NCI-H82 treated with DMSO at 0.1 percent for 48 hours (cell line): ENCODE measurements at regions not wholly inside any gene's neighbourhood (a gene's known extent, or its start where the extent isn't known, plus 50 kb on each side); places are given as distances from the start of the nearest gene placed in this dataset.
A peak's percentile ranks its signal among the peaks of the same experiment; 100 is the strongest.
"Not testable (repeated sequence)": the region's sequence is repeated elsewhere in the genome, so short reads cannot be mapped to it uniquely, and the experiment has no call there.

Experiments used
- DNase-seq: peaks from one replicate; lab custom pipeline; 2025; ENCODE audit not compliant: unreplicated experiment; lab: John Stamatoyannopoulos, UW

DNA sequence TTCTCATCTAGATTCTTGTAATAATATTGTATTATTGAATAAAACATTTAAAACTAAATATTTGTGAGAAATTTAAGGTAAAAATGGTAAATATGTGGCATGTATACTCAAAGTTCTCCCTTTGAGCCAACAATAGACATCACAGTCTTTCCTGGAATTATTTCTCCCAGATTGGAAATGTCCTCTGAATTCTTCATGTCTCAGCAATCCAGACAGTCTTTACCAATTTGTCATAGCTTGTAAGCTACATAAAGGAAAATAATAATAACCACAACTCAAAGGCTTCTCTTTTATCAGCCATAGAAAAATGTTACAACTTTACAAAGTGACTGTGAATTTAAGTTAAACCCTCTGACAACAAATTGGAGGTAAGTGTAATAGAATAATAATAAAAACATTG, 784.9 kb downstream of the EPHA4 start:
- DNase-seq, result no peak

DNA sequence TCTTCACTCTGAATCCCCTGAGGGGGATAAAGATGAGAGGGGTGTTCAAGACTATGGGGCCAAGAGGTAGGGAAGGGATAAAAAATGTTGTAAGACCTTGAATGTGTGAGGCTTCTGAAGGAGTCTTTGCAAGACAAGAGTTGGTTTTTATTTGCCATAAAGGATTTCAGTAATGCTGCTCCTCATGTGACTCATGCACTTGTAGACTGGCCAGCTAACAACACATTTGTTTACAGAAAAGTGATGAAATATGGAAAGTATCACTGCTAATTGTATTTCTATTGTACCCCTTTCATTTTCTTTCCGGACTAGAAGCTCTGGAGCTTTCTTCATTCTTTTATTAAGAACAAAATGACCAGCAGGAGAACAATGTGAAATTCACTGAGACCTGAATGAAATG, 782.1 kb downstream of the EPHA4 start:
- no peak for DNase-seq

DNA sequence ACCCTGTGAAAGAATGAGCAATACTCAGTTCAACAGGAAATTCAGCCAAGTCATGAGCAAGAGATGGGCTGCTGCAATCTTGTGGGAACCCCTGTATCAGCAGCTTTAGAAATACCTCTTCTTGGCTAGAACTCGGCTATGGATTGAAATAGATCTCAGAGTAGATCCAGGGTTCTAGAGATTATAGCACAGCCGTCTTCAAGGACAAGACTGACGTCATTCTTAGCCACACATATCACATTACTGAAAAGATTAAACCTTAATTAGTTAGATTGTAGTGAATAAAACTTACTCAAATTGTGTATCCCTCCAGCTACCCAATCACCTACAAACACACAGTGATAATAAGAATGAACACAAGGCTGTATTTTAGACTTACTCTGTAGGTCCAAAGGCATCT, 776.4 kb downstream of the EPHA4 start:
- DNase-seq, result no peak

DNA sequence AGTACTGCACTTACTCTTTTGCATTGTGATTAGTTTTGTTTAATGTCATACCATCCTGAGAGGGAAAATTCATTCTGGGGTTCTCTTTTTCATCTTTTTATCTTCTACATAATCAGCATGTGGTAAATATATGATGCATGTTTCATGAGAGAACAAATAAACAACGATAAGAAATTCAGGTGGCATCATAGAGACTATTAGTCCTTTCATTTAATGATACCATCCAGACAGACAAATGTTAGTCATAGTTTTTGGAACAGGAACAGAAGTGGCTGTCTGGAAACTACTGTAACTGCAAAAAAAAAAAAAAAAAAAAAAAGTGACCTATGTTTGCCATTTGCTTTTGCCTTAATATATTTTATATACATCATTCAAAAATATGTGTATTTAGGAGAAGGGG, 761.0 kb downstream of the EPHA4 start:
- DNase-seq, result no peak

DNA sequence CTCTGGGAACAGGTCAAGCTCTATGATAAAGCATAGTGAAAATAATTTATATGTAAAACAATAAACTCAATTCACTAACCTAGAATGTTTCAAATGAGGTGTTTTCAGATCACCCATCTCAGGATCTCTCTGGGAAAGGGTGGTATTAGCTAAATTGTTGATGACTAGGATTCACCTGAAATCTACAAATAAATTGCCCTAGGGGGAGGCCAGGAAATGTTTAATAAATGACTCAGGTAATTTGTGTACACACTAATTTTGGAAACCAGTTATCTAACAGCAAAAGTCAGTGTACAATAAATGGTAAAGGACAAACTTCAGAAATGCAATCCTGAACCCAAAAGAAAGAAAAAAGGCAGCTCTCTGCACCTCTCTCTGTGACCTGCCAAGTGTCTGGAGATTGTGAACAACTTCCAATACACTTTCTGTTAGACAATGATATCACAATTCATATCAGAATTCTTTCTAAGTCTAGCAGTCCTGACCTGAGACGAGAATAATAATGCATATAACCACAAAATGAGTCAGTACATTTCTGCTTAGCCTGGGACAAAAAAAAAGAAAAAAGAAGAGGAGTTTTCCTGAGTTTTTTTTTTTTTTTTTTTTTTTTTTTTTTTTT, 760.0 kb downstream of the EPHA4 start:
- DNase-seq, result no peak

DNA sequence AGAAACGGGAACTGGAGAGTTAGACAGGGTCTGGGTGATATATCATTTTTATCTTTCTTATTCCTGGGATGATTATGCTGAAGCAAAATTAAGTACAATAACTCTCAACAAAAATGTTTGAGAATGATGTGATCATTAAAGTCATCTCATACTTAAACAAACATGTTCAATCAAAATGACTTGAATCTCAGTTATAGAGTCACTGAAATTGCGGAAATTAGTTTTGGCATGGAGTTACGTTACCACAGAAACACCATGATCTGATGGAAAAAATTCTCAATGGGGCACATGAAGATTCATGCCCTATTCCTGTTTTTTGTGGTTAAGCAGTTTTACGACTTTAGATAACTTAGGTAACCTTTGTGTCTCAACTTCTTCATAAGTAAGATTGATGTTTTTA, 757.7 kb downstream of the EPHA4 start:
- DNase-seq, result no peak

DNA sequence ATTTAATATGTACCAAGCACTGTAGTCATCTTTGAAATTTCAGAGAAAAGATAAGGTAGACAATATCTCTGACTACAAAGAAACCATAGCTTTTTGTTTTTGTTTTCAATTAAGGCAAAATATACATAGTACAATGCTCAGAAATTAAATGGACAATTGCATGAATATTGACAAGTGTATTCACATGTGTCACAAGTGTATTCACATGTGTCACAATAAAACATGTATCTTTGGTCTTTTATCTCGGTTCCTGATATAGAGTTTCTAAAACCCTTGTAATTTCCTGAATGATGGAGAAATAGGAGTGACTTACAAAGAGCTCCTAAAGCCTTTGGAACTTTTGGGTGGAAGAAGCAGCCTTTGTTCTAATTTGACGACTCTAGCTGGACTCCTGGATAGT, 756.4 kb downstream of the EPHA4 start:
- DNase-seq, result no peak

DNA sequence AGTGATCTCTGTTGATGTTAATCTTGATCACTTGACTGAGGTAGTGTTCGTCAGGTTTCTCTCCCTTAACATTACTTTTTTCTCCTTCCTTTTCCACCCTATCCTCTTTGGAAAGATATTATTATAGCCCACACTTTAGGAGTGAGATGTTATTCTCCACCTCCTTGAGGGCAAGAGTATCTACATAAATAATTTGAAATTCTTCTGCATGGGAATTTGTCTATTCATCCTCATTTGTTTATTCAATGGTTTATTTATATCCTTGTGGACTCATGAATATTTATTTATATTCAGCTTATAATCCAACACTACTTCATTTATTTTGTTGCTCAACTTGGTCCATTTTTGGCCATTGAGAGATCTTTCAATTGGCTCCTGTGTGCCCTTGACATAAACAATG, 750.4 kb downstream of the EPHA4 start:
- DNase-seq, result no peak

DNA sequence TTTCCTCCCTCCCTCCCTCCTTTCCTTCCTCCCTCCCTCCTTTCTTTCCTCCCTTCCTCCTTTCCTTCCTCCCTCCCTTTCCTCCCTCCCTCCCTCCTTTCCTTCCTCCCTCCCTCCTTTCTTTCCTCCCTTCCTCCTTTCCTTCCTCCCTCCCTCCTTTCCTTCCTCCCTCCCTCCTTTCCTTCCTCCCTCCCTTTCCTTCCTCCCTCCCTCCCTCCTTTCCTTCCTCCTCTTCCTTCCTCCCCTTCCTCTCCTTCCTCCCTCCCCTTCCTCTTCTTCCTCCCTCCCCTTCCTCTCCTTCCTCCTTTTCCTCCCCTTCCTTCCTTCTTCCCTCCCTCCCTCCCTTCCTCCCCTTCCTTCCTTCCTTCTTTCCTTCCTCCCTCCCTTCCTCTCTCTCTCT, 748.5 kb downstream of the EPHA4 start:
- not testable (repeated sequence) for DNase-seq

DNA sequence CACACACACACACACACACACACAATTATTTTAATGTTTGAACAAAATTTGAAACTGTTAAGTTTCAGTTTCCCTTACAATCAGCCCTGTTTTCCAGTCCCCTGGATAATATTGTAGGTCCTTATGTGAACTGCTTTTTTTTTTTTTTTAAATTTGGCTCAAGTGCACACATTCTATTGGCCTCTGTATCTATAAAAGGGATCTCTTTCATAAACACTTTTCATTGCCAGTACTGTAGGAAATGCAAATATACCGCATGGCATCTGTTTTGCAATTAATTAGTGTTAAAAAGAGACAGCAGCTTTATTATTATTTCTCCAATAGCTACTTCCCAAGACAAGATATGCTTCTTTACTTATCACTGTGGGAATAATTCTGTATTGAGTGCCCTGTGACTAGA, 738.7 kb downstream of the EPHA4 start:
- no peak for DNase-seq

DNA sequence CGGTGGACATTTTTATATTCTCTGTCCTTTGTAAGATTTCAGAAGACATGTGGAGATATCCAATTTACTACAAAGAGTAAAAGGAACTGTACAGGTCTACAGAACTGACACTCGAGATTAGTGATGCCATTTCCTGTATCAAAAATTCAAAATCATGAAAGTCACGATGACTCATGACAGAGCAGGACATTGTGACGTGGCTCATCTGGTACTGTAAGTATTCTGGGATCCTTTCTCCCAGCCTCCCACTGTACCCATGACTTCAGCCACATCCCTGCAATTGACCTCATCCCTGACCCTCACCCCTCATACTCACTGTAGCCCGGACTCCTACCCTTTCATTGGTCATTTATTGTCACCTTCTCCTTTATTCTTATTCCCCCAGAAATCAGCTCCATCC, 736.5 kb downstream of the EPHA4 start:
- no peak for DNase-seq

DNA sequence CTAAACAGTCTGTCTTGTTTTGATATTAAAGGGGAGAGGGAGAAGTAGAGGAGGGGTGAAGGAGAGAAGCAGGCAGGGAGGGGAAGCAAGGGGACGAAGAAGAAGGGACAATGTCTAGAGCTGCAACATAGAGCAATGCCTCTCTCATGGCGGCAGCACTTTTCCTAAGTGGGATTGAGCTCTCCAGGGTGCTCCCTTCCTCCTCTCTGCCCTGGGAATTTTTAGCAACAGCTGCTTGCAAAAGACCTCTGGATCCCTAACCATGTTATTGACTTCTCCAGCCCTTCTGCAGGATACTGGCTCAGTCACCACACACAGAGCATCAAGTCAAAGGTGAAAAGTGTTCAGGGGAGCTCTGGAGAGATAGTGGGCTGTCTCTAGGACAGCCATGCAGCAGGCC, 734.9 kb downstream of the EPHA4 start:
- DNase-seq, result no peak

DNA sequence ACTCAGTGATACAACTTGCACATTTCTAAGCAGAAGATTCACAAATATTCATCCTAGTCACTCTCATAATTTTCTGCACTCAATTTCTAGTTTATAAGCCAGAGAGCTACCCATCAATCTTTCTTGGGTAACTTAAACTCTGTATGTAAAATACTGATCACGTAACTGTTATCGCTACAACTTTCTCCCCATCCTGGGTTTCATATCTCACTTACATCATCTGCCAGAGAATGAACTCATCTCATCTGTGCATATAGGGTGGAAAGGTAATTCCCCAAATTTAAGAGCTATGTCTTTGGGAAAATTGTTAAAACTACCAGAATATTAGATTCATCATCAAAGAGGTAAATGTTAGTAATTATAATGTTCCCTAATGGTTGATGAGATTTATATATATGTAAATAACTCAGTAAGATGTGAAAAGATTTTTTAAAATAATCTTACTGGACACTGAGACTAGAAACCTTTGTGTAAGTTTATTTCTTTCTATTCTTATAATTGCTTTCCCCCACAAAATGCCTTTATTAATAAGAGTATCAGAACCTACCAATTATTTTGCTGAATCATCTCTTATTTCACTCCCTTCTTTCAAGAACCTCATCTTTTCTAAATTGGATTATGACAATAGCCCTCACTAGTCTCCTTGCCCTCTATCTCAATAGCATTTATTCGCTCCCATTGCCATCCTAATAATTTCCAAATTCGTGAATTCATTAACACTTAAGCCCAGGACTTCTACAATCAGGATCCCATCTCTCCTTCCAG, 729.0 kb downstream of the EPHA4 start:
- DNase-seq, result no peak

DNA sequence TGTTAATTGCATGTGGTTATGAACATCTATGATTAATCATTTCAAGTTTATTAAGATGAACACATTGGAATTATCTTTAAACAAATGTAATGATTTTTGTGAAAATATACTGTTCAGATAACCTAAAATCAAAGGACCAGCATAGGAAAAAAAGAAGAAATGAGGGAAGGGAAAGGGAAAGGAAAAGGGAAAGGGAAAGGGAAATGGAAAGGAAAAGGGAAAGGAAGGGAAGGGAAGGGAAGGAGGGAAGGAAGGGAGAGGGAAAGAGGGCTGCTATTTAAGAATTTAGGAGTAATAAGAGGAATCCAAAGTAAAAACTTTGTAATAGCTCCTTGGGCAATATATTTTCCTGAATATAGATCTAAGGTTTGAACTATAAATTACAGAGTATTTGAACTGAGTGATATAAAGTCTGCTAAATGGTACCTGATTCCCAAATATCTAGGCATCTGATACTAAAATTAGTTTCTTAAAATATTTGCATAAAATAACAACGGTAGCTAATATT, 726.3 kb downstream of the EPHA4 start:
- no peak for DNase-seq

DNA sequence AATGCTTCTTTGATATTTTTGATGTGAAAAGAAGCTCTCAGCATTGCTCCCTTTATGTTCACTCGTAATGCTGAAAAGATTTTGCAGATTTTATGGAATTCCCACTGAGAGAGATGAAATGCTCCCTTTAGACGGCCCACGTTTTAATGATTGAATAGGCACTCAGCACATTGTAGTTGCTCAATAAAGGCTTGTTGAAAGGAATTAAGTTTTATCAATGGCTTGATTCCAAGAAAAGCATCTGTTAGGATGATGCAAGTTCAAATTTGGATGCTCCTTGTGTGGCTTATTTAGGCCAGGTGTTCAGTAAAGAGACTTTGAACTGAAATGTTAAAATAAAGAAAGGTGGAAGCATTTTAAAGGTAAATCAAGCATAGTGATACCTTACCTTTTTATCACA, 725.1 kb downstream of the EPHA4 start:
- DNase-seq, result no peak

DNA sequence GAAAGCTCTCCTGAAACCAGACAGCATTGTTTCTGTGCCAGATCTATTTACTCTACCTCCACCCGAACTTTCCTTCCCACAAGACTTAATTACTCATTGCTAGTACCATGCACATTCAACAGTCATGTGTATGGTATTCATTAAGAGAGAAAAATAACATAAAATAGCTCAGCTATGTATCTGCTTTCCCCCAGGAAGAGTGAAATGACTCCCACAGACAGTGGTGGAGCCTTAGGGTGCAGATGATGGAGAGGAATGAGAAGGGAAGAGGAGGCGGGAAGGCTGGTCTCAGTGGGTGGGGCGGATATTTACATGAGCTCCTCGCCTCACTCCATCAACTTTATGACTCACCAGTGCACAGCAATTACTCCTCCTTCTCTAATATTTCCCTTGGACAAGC, 724.5 kb downstream of the EPHA4 start:
- DNase-seq, result no peak

DNA sequence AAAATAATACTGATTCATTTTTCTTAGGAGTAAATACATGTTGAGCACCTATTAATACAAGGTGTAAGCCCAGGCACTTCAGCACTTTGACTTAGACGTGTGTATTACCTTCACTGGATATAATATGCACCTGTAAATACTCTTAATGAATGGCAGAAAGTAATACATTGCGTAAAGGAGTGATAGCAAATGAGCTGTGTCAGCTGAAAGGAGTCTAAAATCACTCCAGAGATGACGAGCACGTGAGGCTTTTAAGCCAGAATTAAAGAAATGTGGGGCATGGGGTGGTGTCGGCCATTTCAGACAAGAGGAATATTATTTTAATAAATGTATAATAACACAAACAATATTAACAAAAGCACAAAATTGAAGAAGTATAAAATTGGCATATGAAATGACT, 722.7 kb downstream of the EPHA4 start:
- DNase-seq, result no peak

DNA sequence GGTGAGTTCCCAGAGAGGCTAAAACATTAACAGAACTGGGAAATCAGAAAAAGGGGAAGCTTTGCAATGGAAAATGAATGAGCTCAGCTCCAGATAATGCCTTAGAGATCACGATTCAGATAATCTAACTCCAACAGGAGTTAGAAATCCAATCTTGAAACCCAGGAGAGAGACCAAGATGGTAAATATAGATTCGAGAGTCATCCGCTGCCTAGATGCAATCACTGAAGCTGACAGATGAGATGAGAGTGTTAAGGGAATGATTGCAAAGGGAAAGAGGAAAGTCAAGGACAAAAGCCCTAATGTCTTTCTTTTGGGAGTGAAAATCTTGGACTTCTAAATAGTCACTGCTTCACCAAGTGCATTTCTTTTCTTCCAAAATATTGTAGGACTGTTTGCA, 722.0 kb downstream of the EPHA4 start:
- DNase-seq, result no peak

DNA sequence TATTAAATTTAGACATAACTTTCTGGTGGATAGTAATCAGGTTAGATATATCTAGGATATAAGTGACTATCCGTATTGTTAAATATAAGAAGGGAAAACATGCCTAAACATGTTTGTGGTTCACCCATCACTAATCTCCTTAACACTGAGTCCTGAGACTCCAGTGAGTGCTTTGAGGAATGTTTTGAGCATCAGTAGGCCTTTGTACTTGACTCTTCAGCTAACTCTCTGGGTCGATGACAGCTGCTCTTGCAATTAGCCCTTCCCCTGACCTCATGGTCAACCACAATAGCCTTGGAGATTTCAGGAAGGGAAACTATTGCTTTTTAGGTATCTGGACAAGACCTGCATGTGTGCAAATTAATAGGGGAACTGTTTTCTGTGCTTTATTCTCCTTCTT, 716.8 kb downstream of the EPHA4 start:
- DNase-seq, result peak; percentile 39

DNA sequence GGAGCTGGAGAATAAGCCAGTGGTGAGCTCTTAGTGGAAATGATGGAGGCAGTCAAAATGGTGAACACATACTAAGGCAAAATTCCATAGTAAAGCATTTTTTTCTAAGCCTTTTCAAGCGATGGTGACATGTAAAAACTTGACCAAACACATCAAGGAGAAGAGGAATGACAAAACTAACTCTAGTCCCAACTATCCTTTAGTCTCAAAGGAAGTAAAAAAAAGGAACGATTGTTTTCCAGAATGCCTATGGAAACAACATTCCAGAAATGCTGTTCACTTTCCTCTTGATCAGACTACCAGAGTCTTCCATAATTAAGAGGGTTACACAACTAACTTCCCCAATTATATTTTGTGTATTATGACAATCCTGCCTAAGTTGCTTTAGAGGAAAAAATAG, 715.6 kb downstream of the EPHA4 start:
- DNase-seq, result no peak

DNA sequence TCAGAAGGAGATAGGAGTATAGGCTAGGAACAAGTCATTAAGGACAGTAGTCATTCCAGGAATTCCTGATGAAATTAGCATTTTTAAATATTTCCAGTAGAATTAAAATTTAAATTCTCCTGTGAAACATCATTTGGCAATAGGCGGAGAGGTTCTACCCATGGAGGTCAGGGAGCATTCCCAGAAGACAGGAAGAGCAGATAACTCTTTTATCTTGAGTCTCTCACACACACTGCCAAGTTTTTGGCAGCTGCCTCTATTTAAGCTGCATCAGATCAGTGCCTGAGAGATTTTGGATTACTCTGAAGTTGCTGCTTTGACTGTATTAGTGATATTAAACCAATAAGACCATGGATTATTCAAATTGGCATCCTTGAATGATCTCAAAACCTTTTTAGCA, 714.7 kb downstream of the EPHA4 start:
- peak; percentile 65 for DNase-seq

DNA sequence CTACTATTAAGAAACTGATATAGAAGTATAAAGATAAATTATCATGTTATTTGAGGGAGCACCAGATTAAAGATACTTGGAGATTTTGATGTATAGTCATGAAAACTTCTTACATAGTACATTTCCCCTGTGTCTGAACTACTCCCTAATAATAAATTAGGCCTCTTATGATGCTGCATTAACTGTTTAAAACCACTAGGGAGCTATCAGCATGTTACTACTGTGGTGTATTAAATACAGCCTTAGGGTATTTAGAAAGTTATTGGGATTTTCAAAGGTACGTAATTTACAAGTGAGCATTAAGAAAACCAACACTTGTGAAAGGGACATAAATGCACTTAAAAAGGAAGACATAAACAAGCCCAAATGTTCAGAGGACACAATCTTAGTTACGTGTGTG, 714.0 kb downstream of the EPHA4 start:
- DNase-seq, result no peak

DNA sequence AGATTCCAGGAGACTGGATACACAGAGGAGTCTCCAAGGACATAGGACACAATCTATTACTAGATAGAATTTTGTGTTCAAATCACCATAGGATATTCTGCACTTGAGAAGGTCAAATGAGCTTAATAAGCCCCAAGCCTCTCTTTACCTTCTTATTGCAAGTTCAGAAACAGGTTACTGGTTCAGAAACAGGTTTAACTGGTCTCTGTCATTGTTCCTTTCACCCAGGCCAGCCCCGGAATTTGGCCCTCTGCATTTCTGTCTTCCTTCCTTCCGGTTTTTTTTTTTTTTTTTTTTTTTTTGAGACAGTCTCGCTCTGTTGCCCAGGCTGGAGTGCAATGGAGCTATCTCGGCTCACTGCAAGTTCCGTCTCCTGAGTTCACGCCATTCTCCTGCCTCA, 700.2 kb downstream of the EPHA4 start:
- DNase-seq, result no peak
